ENCODE measurements at regions not wholly inside any gene's neighbourhood (a gene's known extent, or its start where the extent isn't known, plus 50 kb on each side); places are given as distances from the start of the nearest gene placed in this dataset.
"Not testable (repeated sequence)": the region's sequence is repeated elsewhere in the genome, so short reads cannot be mapped to it uniquely, and the experiment has no call there.

GRCh38 chr5:21552263-21552662 lies 1300.9 kb downstream of the CDH12 start:
- TF ChIP-seq CTCF, POLR2A, EP300, POLR2AphosphoS5 (IDR thresholded peaks at IDR 0.05): not testable (repeated sequence)

Measured in stomach (tissue), 4 donors.